CD14-positive monocyte (primary cell): ENCODE measurements at regions not wholly inside any gene's neighbourhood (a gene's known extent, or its start where the extent isn't known, plus 50 kb on each side); places are given as distances from the start of the nearest gene placed in this dataset.

Experiments used
- DNase-seq, 3 donors: peaks; one replicate each; pipeline ENCODE4 v3.0.0-alpha.2; 2011 to 2022
- H2AFZ ChIP-seq: 2 replicates; pipeline ENCODE4 v1.6.0; 2012; ENCODE audit warnings: mild to moderate bottlenecking, low read depth, low read length, inconsistent platforms; ENCODE audit not compliant: insufficient read depth, poor library complexity, severe bottlenecking
- H3K27ac ChIP-seq, 2 donors: 1 replicate in 1 of 2; 2 replicates in 1 of 2; pipeline ENCODE4 v1.5.1; 2012 to 2013; ENCODE audit warnings: low read length in 2 of 2, control low read depth in 1 of 2, inconsistent platforms in 1 of 2, low read depth in 1 of 2, mild to moderate bottlenecking in 1 of 2
- H3K27me3 ChIP-seq, 2 donors: one replicate each; pipeline versions ENCODE4 v1.6.0 to v1.6.1; 2011 to 2013; ENCODE audit warnings: low read length in 2 of 2; ENCODE audit not compliant: control insufficient read depth in 2 of 2, insufficient read depth in 2 of 2
- H3K36me3 ChIP-seq, 2 donors: replicated peaks in 1 of 2; 1 replicate in 1 of 2; 2 replicates in 1 of 2; pipeline versions ENCODE4 v1.5.1 to v1.6.1; 2012 to 2013; ENCODE audit warnings: low read length in 2 of 2, control low read depth in 1 of 2, inconsistent platforms in 1 of 2, mild to moderate bottlenecking in 1 of 2; ENCODE audit not compliant: insufficient read depth in 2 of 2, control insufficient read depth in 1 of 2
- H3K4me1 ChIP-seq, 2 donors: 1 replicate in 1 of 2; 2 replicates in 1 of 2; pipeline versions ENCODE4 v1.5.1 to v1.6.1; 2012 to 2013; ENCODE audit warnings: low read length in 2 of 2, control low read depth in 1 of 2, inconsistent platforms in 1 of 2, mild to moderate bottlenecking in 1 of 2, moderate library complexity in 1 of 2; ENCODE audit not compliant: insufficient read depth in 2 of 2, control insufficient read depth in 1 of 2
- H3K4me2 ChIP-seq: replicated peaks from 2 replicates; pipeline ENCODE3; 2012; ENCODE audit warnings: low read length, moderate library complexity, mild to moderate bottlenecking; ENCODE audit not compliant: poor library complexity, severe bottlenecking; ENCODE audit errors: extremely low read depth
- H3K4me3 ChIP-seq, 3 experiments: fragments of 200-600 bp in 1 of 3; sonication (generic) in 1 of 3; replicated peaks in 1 of 3; 1 replicate in 2 of 3; 2 replicates in 1 of 3; pipeline ENCODE4 v1.5.1; 2011 to 2013; ENCODE audit warnings: low read length in 3 of 3, mild to moderate bottlenecking in 3 of 3, control low read depth in 2 of 3, low read depth in 2 of 3, inconsistent platforms in 1 of 3, moderate library complexity in 1 of 3
- H3K79me2 ChIP-seq: 2 replicates; pipeline ENCODE4 v1.6.0; 2012; ENCODE audit warnings: mild to moderate bottlenecking, control low read depth, inconsistent platforms, low read length, moderate library complexity; ENCODE audit not compliant: insufficient read depth
- H3K9ac ChIP-seq: 2 replicates; pipeline ENCODE4 v1.6.0; 2017; ENCODE audit warnings: low read length, mild to moderate bottlenecking; ENCODE audit not compliant: insufficient read depth, poor library complexity, severe bottlenecking
- H3K9me3 ChIP-seq, 2 donors: replicated peaks in 1 of 2; 1 replicate in 1 of 2; 2 replicates in 1 of 2; pipeline versions ENCODE4 v1.5.1 to v1.6.1; 2012 to 2013; ENCODE audit warnings: low read length in 2 of 2, control low read depth in 1 of 2; ENCODE audit not compliant: control insufficient read depth in 1 of 2, insufficient read depth in 1 of 2
- H4K20me1 ChIP-seq: 2 replicates; pipeline ENCODE4 v1.6.0; 2012; ENCODE audit warnings: mild to moderate bottlenecking, low read length, control low read depth, moderate library complexity; ENCODE audit not compliant: insufficient read depth
- H3K27ac Mint-ChIP-seq, 7 donors: one replicate each; pipeline ENCODE4 v1.8.0; 2020; ENCODE audit warnings: mild to moderate bottlenecking in 7 of 7, mixed read lengths in 7 of 7, moderate library complexity in 6 of 7, inconsistent platforms in 2 of 7
- H3K27me3 Mint-ChIP-seq, 3 donors: one replicate each; pipeline ENCODE4 v1.8.0; 2021 to 2022; ENCODE audit warnings: low read depth in 3 of 3, mild to moderate bottlenecking in 3 of 3, mixed read lengths in 3 of 3, moderate library complexity in 3 of 3, inconsistent platforms in 1 of 3
- H3K36me3 Mint-ChIP-seq, 2 donors: one replicate each; pipeline ENCODE4 v1.8.0; 2020; ENCODE audit warnings: mixed read lengths in 2 of 2, inconsistent platforms in 1 of 2, mild to moderate bottlenecking in 1 of 2
- H3K4me1 Mint-ChIP-seq: one replicate; pipeline ENCODE4 v1.8.0; 2020; ENCODE audit warnings: mild to moderate bottlenecking, mixed read lengths
- H3K4me3 Mint-ChIP-seq, 2 donors: one replicate each; pipeline ENCODE4 v1.8.0; 2020; ENCODE audit warnings: mild to moderate bottlenecking in 2 of 2, mixed read lengths in 2 of 2, moderate library complexity in 1 of 2
- H3K9me3 Mint-ChIP-seq, 7 donors: one replicate each; pipeline ENCODE4 v1.8.0; 2020 to 2022; ENCODE audit warnings: mixed read lengths in 7 of 7, mild to moderate bottlenecking in 6 of 7, moderate library complexity in 6 of 7, inconsistent platforms in 2 of 7
- CTCF ChIP-seq: fragments of 200-600 bp; IDR thresholded peaks from one replicate; pipeline ENCODE4 v1.8.0; 2022; ENCODE audit warnings: antibody characterized with exemption, mild to moderate bottlenecking
- WGBS: methylation state at CpG from one replicate; pipeline ENCODE4 v1.1.5; 2013; ENCODE audit warnings: missing lambda C conversion rate; ENCODE audit not compliant: insufficient coverage; 5-methylcytosine and 5-hydroxymethylcytosine counted together
- intact Hi-C, 2 donors: fragments of 100-400 bp; cut with micrococcal nuclease; formaldehyde crosslinking; loops; one replicate each; pipeline versions ENCODE4 v1.15.0 to v1.15.1; 2023

- no peak overlapping the region for H3K4me2 ChIP-seq
- H3K36me3 Mint-ChIP-seq, result no peaks in the 10 kb centered on the region
- H2AFZ ChIP-seq, result no peak overlapping the region
- H3K27me3 ChIP-seq, result no peaks in the 10 kb centered on the region
- H3K4me1 ChIP-seq, result no peaks in the 10 kb centered on the region
- peaks cover 0 to 12% (median 5%) of the 10 kb centered on the region in 3 donors for H3K27me3 Mint-ChIP-seq
- no peak overlapping the region for H3K4me3 Mint-ChIP-seq
- no peaks in the 10 kb centered on the region for H3K36me3 ChIP-seq
- intact Hi-C loops, result no loop called here
- DNase-seq, result no peak
- no peak overlapping the region for H3K27ac Mint-ChIP-seq
- peaks cover 0 to 4% (median 2%) of the 10 kb centered on the region in 7 donors for H3K9me3 Mint-ChIP-seq
- no peak overlapping the region for H3K4me3 ChIP-seq
- no peaks in the 10 kb centered on the region for H3K9me3 ChIP-seq
- H4K20me1 ChIP-seq, result no peaks in the 10 kb centered on the region
- no peaks in the 10 kb centered on the region for H3K79me2 ChIP-seq
- H3K27ac ChIP-seq, result no peak overlapping the region
- H3K4me1 Mint-ChIP-seq, result no peaks in the 10 kb centered on the region
- H3K9ac ChIP-seq, result no peak overlapping the region
- 92% methylated on average over 4 of the region's 6 CpGs for WGBS
- no peak for TF ChIP-seq CTCF
Measured at GRCh38 chr7:155867734-155868400, 55.6 kb upstream of the SHH start.

- 100% methylated on average over 2 of the region's 3 CpGs for WGBS
- H3K36me3 ChIP-seq, result no peaks in the 10 kb centered on the region
- intact Hi-C loops, result no loop called here
Measured at GRCh38 chr7:155867280-155867679, 55.0 kb upstream of the SHH start.

More at GRCh38 chr7:155867280-155867679, 55.0 kb upstream of the SHH start:
- Histone ChIP-seq H3K4me3 (no peak overlapping the region), H3K4me2 (no peak overlapping the region), H3K4me1 (no peaks in the 10 kb centered on the region), H3K27ac (no peak overlapping the region), H3K9ac (no peak overlapping the region), H3K9me3 (no peaks in the 10 kb centered on the region), H3K79me2 (no peaks in the 10 kb centered on the region), H2AFZ (no peak overlapping the region), H3K27me3 (no peaks in the 10 kb centered on the region), H4K20me1 (no peaks in the 10 kb centered on the region)
- Mint-ChIP-seq H3K4me1 (no peaks in the 10 kb centered on the region), H3K4me3 (no peak overlapping the region), H3K27ac (no peak overlapping the region), H3K9me3 (peaks cover 0 to 4% (median 2%) of the 10 kb centered on the region in 7 donors), H3K36me3 (no peaks in the 10 kb centered on the region), H3K27me3 (peaks cover 0 to 12% (median 5%) of the 10 kb centered on the region in 3 donors)
- TF ChIP-seq CTCF, result no peak
- no peak for DNase-seq
